CMK (cell line): ENCODE measurements at regions not wholly inside any gene's neighbourhood (a gene's known extent, or its start where the extent isn't known, plus 50 kb on each side); places are given as distances from the start of the nearest gene placed in this dataset.
A peak's percentile ranks its signal among the peaks of the same experiment; 100 is the strongest.
"Not testable (repeated sequence)": the region's sequence is repeated elsewhere in the genome, so short reads cannot be mapped to it uniquely, and the experiment has no call there.

Source experiments
- DNase-seq: peaks from one replicate; pipeline ENCODE4 v3.0.0-alpha.2; 2010; ENCODE audit warnings: low read depth

DNA sequence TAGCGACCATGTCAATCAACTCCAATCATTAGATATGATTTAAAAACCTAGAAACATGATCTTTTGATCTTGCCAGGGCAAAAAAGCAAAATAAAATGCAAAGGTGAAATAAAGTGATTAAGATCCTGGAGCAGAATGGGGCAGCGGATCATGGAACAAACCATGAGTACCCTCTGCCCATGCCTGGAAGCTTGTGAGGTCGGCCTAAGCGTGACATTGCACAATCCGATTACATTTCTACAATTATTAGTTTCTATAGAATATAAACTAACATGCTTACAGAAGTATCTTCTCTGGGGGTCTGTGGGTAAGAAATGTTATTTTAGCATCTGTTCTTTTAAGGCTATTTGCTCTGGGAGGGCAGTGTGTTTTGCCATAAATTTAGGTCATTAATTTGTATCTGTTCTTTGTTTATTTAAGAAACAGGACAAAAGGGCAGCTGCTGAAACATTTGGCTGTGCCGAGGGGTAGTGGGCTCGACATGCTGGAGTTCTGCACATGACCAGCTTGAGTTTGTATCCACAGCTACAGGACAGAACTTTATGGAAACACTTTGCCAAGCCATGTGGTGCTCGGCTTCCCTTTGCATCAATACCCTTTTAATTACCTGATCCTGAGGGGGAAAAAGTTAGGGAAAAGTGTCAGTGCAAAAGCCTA lies 55.9 kb downstream of the ZBTB18 start:
- DNase-seq = no peak

DNA sequence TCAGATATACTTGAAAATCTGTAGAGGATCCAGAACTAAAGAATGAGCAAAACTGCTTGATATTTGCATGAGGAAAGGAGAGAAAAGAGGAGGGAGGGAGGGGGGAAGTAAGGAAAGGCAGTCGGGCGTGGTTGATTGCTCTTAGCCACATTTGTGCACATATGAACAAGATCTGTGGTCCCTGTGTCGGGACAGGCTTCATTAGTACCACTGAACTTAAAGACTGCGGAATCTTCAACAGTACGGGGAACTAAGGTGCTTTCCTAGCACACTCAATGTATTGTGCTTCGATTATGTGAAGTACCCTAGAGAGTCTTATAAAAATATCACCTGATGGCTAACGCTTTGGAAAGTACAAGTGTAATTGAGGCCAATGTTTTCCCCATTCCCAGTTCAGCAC lies 59.9 kb downstream of the ZBTB18 start:
- DNase-seq = no peak

DNA sequence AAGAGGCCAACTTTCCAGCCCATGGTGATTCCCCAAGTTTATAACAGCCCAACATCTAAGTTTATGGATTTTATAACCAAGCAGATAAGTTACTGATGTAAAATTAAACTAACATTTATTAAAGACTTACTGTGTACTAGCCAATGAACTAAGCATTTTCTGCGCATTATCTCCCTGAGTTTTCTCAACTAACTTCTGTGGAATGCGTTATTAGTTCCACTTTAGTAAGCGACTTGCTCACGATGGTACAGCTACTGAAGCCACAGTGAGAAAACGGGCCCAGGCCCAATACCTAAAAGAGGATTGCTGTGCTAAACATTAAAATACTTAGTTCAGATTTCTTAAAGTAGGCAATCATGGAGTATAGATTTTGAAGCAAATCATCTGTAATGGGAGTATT lies 61.0 kb downstream of the ZBTB18 start:
- DNase-seq = no peak

DNA sequence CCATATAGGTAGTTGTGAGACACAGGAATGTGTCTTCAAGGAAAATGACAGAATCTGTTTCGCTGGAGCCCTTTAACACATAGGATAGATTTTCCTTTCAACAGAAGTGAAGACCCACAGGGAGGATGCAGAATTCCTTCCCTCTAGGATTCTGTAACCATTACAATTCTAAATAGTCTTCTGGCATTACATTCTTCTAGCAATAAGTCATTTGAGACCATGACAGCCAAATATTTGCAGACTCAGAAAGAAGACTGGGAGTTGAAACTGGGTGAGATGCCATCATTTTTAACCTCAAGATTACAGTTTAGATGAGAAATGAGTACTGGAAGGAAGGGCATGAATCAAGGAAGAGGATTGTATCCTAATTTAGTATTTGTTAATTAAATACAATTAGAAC lies 61.6 kb downstream of the ZBTB18 start:
- DNase-seq = no peak

DNA sequence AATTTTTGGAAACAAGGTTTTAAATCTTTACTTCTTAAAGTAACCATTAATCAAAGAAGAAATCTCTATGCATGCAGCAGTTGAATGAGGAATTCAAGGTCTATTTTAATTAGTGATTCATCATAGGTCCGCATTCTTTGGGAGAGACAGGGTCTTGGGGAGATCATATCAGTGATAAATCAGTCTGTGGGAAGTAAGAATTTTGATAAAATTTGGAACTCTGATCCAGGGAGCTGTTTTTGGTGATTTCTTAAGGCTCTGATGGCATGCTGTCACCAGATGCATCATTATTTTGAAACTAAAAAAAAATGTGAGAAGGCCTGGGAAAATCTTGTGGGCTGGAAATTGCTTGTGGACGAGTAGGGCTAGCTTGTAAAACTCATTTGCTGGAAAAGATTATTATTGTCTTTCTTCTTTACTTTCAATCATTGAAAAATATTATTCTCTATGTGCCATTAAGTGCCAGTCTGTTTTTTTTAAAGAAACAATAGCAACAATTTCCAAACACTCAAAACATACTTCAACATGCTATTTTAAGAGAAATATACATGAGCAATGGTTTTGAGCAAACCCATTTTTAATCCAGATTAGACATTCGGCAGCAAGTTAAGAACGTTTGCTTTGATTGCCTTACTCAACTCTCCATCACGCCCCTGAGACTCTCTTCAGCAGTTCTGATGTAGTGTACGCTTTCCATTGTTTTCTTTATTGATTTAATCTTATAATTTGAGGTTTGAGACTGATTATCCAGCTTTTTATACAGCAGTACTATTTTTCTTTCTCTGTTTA lies 62.6 kb downstream of the ZBTB18 start:
- no peak for DNase-seq

DNA sequence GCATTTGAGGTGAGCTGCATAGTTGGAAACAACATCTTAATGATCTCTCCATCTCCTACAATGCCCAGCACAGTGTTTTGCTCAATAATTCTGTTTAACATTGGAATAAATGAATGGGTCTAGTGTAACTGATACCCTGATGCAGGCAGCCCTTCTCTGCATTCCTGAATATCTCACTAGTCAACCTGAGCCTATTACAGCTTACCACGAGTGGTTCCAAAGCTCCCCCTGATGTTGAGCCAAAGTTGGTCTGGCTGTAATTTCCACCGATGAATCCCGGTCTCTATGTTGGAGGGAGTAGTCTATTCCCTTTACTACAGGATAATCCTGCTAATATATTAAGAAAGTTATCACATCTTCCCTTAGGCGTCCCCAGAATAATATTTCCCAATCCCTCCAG lies 63.8 kb downstream of the ZBTB18 start:
- DNase-seq = no peak

DNA sequence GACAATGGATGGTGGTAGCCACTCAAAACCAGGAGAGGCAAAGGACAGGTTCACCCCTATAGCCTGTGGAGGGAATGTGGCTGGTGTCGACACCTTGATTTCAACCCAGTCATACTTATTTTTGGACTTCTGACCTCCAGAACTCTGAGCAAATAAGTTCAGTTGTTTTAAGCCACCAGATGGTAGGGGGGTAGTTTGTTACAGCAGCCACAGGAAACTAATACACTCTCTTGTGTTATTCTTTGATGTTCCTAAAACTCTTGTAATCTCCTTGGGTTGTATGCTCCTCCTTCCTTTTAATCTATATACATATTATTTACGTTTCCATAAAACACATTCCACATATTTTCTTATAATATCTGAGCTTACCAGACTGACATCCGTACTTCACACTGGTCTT lies 65.9 kb downstream of the ZBTB18 start:
- no peak for DNase-seq

DNA sequence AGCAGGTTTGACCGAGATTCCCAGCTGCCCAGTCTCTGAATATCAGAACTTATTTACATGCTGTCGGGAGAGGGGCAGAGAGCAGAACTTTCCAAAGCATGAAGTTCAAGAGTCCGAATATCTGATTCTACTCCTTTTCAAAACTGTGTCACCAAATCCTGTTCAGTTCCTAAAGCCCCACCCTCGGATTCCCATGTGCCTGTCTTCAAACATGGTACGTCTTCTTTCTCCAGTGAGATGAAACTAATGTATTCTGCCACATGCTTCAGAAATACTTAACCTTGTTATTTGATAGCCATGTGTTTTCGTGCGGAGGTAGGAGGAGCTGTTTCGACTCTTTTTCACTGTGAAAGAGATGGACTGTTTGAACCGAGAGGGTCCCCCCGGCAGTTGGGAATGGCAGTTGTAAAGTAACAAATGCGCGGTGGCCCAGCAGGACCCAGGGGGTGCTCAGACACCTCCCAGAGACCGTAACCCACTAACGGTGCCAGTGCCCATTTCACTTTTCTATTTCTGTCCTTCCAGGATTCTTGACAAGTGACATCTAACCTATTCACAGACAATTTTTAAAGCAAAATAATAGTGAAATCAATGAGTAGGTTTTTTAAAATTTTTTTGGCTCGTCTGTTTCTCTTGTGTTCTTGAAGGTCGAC lies 67.2 kb downstream of the ZBTB18 start:
- DNase-seq = no peak

DNA sequence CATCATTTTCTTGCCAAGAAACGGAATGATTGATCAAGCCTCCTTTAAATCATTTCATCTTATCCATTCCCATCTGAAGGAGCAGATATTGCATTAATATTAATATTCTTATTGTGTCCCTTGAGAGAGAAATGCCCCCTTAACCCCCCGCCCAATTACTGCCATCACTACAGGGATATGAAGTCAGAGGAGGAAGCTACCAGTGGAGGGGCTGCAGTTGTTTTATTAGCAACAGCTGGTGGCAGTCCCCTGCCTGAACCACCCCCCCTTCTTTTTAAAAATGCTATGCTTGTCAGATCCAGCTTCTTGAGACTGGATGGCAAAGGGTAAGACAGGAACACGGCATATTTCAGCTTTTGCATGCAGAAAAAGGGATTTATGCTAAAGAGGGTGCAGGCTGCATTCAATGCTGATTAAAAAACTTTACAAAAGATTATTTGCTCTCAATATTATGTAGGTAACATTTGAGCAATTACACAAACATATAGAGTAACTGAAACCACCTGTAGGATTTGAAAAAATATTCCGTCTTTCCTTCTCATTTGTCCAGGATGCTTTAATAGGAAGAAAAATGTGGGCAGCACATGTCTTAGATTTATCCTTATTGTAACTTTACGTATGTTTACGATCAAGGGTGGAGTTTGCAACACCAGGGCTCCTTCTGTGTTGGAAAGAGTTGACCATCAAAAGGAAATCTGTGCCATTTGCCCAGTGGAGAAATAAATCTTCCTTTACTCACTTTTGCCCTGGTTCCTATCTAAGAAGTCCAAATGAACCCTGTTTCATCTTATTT lies 77.7 kb downstream of the ZBTB18 start:
- no peak for DNase-seq

DNA sequence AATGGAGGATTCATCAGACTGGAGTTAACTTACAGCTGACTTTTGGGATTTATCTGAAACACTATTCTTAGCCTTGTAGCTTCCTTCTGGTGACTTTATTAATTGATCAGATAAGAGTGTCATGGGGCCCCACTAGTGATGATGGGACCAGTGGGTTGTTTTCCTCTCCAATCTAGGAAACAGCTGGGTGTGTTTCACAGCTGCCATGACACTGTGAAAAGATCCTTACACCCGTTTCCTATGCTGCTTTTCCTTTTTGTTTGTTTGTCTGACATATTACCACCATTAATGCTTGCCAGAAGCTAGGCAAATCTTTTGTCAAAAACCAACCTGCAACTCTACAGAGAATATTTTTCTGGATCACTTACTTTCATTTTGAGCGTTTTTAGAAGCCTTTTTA lies 86.2 kb downstream of the ZBTB18 start:
- no peak for DNase-seq

DNA sequence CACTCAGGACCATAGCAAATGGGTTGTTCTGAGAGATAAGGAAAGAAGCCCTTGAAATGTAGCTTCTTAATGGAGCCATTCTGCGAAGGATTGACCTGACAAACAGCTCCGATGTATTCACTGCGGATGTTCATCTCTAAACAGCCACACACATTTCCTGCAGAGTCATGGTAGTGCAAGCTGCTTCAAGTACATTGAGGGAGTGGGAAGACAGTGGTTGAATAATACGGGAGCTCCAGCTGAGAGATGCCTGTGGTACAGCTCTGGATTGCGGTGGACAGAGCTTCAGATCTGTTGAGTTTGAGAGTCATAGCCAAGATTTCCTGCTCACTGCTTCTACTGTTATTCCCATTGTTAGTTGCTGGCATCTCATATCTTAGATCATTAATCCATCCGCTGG lies 86.6 kb downstream of the ZBTB18 start:
- peak; percentile 38 for DNase-seq

DNA sequence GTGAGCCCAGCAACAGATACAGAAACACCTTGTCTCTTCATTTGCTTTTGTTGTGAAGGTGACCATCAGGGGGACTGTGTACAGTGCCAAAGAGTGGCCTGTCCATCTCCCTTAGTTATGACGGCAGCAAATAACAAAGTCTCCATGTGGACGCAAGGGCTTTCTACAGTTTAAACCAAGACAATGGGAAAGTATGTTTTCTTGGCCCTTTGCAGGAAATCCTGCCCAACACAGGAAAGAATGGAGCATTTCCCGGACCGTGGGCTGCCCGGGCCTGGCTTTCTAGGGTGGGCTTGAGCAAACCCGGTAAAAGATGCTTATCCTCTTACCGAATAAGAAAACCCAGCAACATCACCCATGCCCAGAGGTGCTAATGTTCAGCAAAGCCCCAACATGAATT lies 87.3 kb downstream of the ZBTB18 start:
- DNase-seq = no peak

DNA sequence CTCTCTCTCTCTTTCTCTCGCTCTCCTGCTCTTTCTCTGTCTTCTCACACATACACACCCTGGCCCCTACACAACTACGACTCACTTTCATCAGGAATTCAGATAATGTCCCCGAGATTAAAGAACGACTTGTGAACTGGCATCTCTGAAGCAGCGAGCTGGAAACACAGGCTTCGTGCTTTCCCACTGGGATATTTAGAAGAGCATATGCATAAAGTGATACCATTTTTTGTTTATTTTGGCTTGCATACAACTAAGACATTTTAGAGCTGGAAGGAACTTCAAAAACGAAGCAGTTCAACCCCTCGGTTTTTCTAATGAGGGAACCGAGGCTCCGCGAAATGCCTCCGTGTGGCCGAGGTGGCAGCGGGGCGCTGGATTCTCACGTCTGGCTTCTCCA lies 88.6 kb downstream of the ZBTB18 start:
- no peak for DNase-seq

DNA sequence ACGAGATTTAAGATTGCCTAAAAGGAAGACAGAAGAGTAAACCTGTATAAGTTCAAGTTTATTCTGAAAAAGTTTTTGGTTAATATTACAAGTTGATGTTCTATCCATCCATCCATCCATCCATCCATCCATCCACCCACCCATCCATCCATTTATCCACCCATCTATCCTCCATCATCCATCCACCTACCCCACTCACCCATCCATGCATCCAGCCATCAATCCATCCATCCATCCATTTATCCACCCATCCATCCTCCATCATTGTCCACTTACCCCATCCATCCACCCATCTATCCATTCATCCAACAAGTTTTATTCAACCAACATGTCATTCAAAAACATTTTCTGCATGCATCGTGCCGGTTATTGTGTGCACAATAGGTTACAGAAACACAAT lies 89.3 kb downstream of the ZBTB18 start:
- DNase-seq = no peak

DNA sequence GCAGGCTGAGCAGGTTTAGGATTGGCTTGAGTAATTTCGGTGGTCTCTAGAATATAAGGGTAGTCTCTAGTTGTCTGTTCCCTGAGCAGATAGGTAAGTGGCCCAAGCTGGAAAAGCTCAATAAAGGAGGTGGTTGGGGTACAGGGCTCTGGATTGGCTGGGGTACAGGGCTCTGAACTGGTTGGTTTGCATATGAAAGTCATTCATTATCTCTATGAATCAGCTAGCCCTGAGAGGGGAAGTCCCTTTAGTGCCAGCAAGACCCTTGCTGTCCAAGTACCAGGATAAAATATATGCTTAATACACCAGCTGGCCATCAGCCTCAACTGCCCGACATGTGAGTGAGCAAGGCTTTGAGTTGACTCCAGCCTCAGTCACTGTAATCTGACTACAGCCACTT lies 93.0 kb downstream of the ZBTB18 start:
- no peak for DNase-seq

DNA sequence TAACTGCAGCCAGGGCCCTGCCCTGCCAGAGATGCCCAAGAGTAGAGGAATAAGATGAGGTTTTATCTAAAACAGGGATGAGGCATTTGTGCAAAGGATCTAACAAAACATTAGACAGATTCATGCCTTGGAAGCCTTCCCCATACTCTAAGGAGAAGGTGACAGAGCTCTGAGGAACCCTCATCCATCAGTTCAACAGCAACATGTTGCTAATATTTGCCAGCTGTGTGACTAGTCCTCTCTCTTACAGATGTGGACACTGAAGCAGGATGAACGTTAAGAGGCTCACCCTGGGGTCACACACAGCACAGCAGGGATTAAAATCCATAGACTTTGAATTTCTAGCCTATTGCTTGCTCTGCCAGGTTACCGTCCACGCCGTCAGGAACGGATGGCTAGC lies 99.0 kb downstream of the ZBTB18 start:
- DNase-seq = no peak

DNA sequence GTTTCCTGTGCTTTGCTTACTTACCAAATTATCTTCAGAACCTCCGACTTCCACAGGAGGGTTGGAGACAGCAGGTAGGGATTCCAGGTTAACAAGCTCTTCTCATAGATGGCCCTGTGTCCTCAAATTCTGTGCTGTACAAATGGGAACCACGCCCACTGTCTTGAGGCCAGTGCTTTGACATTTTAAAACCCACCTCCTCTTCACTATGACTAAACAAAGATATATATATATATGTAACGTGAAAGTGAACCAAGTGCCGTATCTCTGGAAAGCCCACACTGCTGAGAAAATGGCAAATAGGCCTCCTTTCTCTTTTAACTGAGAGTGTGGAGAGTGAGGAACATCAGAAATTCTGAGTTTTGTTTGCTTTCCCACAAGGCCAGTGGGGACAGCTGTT lies 99.6 kb downstream of the ZBTB18 start:
- no peak for DNase-seq

DNA sequence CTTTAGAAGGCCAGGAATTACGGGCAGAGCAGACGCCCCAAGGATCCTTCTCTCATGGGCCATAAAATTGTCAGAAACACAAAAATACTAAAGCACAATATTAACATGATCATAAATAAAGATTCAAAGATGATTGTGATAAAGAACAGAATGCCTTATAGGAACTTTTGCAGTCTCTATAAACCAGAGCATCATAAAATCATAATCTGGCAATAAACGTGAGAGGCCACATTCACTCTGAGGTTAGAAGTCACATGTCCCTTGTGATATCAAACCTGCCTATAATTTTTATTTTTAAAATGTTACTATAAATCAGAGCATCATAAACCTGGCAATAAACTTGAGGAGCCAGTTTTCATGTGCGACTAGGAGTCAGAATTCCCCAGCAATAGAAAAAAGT lies 100.5 kb downstream of the ZBTB18 start:
- DNase-seq = no peak

DNA sequence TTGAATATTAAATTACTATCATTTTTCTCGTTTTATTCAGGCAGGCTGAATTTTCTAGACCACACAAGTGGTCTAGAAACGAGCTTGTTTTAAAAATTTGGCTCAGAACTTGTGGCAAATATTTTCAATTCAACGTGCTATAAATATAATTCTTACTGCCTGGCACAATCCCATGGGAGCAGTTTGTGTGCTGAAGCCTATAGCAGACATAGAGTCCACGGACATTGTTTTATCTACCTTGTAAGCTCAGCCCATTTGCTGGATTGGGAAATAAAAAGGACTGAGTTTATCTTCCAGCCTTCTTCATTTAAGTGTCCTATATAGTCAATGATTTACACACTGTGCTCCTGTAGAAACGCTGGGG lies 103.4 kb downstream of the ZBTB18 start:
- no peak for DNase-seq

DNA sequence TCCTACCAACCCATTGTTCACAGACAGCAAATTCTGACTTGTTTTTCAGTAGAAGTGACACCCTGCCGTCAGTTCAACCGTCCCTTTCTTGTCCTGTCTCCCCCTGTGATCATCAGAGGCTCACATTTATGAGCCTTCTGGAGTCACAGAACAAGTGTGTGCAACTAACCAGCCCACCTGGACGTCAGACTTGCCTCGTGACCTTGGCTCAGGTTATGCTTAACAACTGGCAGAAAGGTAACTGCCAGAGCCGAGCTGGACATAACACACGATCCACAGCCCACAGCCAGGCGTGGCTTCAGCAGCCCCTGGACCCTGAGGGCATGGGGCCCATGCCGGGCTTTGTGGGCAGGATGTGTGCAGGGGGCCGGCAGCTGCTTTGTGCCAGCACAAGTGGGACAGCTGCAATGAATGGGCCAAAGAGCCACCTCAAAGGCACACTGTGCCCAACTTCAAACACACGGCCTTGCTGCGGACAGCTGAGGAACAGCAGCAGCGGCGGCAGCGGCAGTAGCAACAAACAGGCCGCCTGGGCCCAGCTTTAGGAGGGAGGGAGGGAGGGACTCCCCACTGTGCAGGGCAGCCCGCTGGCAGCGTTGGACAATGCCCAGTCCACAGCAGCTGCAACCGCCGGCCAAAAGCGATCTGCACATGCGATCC lies 103.9 kb downstream of the ZBTB18 start:
- no peak for DNase-seq

DNA sequence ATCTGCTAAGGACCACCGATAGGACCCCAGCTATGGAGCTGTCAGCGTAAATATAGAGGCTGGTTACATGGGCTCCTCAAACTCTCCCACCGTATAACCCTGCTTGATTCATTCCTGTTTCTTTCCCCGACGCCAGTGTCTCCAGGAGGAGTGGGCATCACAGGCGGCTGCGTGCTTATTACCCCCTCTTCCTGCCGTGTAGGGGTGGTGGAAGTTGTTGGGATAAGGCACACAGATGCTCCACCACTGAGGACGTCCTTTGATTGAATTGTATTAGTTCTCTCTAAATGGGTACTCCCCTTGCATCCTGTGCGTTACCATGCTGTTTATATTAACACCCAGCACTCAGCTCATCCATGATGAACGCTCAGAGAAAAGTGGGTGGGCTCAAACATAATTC lies 104.6 kb downstream of the ZBTB18 start:
- no peak for DNase-seq

DNA sequence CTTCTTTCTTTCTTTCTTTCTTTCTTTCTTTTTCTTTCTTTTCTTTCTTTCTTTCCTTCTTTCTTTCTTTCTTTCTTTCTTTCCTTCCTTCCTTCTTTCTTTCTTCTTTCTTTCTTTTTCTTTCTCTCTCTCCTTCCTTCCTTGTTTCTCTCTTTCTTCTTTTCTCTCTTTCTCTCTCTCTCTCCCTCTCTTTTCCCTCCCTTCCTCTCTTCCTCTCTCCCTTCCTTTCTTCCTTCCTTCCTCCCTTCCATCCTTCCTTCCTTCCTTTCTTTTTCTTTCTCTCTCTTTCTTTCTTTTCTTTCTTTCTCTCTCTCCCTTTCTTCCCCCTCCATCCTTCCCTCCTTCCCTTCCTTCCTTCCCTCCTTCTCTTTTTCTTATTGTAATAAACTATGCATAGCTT lies 105.5 kb downstream of the ZBTB18 start:
- not testable (repeated sequence) for DNase-seq
